Activated CD8-positive, alpha-beta T cell treated with anti-CD3 and anti-CD28 coated beads for 36 hours (primary cell): ENCODE measurements at regions not wholly inside any gene's neighbourhood (a gene's known extent, or its start where the extent isn't known, plus 50 kb on each side); places are given as distances from the start of the nearest gene placed in this dataset.

Experiments
- ATAC-seq: fragments of 200-7000 bp; cut with Tn5 transposase; one replicate; pipeline ENCODE4 v1.10.0; 2021; ENCODE audit warnings: mild to moderate bottlenecking, moderate library complexity
- CTCF ChIA-PET: fragments of 350-600 bp; sonication (Branson Sonifier 250); formaldehyde crosslinking; loops from one replicate; lab custom pipeline; 2021; ENCODE audit warnings: antibody characterized with exemption; lab: Charles Lee
- POLR2A ChIA-PET: fragments of 350-600 bp; sonication (Branson Sonifier 250); formaldehyde crosslinking; loops from one replicate; lab custom pipeline; 2021; ENCODE audit warnings: antibody characterized with exemption; lab: Charles Lee
- DNase-seq: peaks from one replicate; pipeline ENCODE4 v3.0.0-alpha.2; 2020
- H3K27ac Mint-ChIP-seq: one replicate; pipeline ENCODE4 v1.8.0; 2021; ENCODE audit warnings: mild to moderate bottlenecking, mixed read lengths
- H3K27me3 Mint-ChIP-seq: one replicate; pipeline ENCODE4 v1.8.0; 2021; ENCODE audit warnings: mixed read lengths
- H3K36me3 Mint-ChIP-seq: one replicate; pipeline ENCODE4 v1.8.0; 2021; ENCODE audit warnings: low read depth, mixed read lengths
- H3K4me1 Mint-ChIP-seq: one replicate; pipeline ENCODE4 v1.8.0; 2021; ENCODE audit warnings: low read depth, mixed read lengths
- H3K4me3 Mint-ChIP-seq: one replicate; pipeline ENCODE4 v1.8.0; 2021; ENCODE audit warnings: mild to moderate bottlenecking, moderate library complexity, mixed read lengths
- H3K9me3 Mint-ChIP-seq: one replicate; pipeline ENCODE4 v1.8.0; 2021; ENCODE audit warnings: mixed read lengths
- CTCF ChIP-seq: fragments of 200-600 bp; IDR thresholded peaks from one replicate; pipeline ENCODE4 v1.8.0; 2022; ENCODE audit warnings: antibody characterized with exemption, mild to moderate bottlenecking
- intact Hi-C: fragments of 100-400 bp; cut with micrococcal nuclease; formaldehyde crosslinking; loops from one replicate; pipeline ENCODE4 v1.10.0; 2022

GRCh38 chr12:46977871-46978375 is 101.5 kb upstream of the PCED1B start:
- no peak for DNase-seq

GRCh38 chr12:46981622-46982021 is 97.8 kb upstream of the PCED1B start:
- H3K9me3 Mint-ChIP-seq: no peaks in the 10 kb centered on the region
- H3K27ac Mint-ChIP-seq: no peak overlapping the region
- H3K4me3 Mint-ChIP-seq: no peak overlapping the region
- ATAC-seq (no peak), DNase-seq (no peak)
- POLR2A ChIA-PET: no interaction called here
- intact Hi-C loops: no loop called here
- H3K27me3 Mint-ChIP-seq: peaks cover 10% of the 10 kb centered on the region
- no peak for TF ChIP-seq CTCF
- H3K36me3 Mint-ChIP-seq: no peaks in the 10 kb centered on the region
- no peaks in the 10 kb centered on the region for H3K4me1 Mint-ChIP-seq
- CTCF ChIA-PET: no interaction called here

More at GRCh38 chr12:46977871-46978375, 101.5 kb upstream of the PCED1B start:
- POLR2A ChIA-PET: no interaction called here
- Mint-ChIP-seq H3K27ac (no peak overlapping the region), H3K9me3 (no peaks in the 10 kb centered on the region), H3K4me1 (no peaks in the 10 kb centered on the region), H3K36me3 (no peaks in the 10 kb centered on the region), H3K27me3 (peaks cover 17% of the 10 kb centered on the region), H3K4me3 (no peak overlapping the region)
- CTCF ChIA-PET: interaction anchor here (1.5 to 1.8 kb wide), 2 partner anchors 44 to 853 kb away, joined by 4 to 6 read pairs; no protein-coding TSS in a partner anchor
- no peak for ATAC-seq
- no peak for TF ChIP-seq CTCF
- intact Hi-C loops: no loop called here

GRCh38 chr12:46982629-46983392 is 96.6 kb upstream of the PCED1B start:
- no peak for TF ChIP-seq CTCF
- no peaks in the 10 kb centered on the region for H3K36me3 Mint-ChIP-seq
- no peak for DNase-seq
- no peaks in the 10 kb centered on the region for H3K4me1 Mint-ChIP-seq
- no peaks in the 10 kb centered on the region for H3K9me3 Mint-ChIP-seq
- no peak overlapping the region for H3K27ac Mint-ChIP-seq
- no peak for ATAC-seq
- H3K27me3 Mint-ChIP-seq: peaks cover 9% of the 10 kb centered on the region
- ChIA-PET POLR2A (no interaction called here), CTCF (interaction anchor here (1.2 to 2.2 kb wide), 9 partner anchors 10 to 858 kb away, joined by 3 to 16 read pairs (median 4); no protein-coding TSS in a partner anchor)
- intact Hi-C loops: no loop called here
- no peak overlapping the region for H3K4me3 Mint-ChIP-seq

- ATAC-seq: no peak
- TF ChIP-seq CTCF: no peak
- Mint-ChIP-seq H3K9me3 (peaks cover 4% of the 10 kb centered on the region), H3K27me3 (peaks cover 12% of the 10 kb centered on the region), H3K4me1 (no peaks in the 10 kb centered on the region), H3K4me3 (no peak overlapping the region), H3K36me3 (no peaks in the 10 kb centered on the region), H3K27ac (no peak overlapping the region)
- DNase-seq: no peak
- CTCF ChIA-PET: interaction anchor here (0.6 to 2.2 kb wide), 16 partner anchors 10 to 911 kb away, joined by 3 to 16 read pairs (median 3); no protein-coding TSS in a partner anchor
- POLR2A ChIA-PET: no interaction called here
- intact Hi-C loops: no loop called here
Measured at GRCh38 chr12:46983393-46983793, 96.0 kb upstream of the PCED1B start.
